Body of pancreas (tissue), 4 donors: ENCODE measurements at regions not wholly inside any gene's neighbourhood (a gene's known extent, or its start where the extent isn't known, plus 50 kb on each side); places are given as distances from the start of the nearest gene placed in this dataset.

ENCODE experiments used
- ATAC-seq: fragments of 150-250 bp; one replicate; pipeline ENCODE4 v1.9.1; 2016
- DNase-seq, 4 donors: peaks; one replicate each; pipeline ENCODE4 v3.0.0-alpha.2; 2019
- H3K27ac ChIP-seq, 4 donors: fragments of 200-600 bp; sonication (generic); 1 replicate in 3 of 4; 2 replicates in 1 of 4; pipeline versions ENCODE4 v1.5.1 to v1.6.1; 2016 to 2019; ENCODE audit warnings: mild to moderate bottlenecking in 1 of 4, mixed read lengths in 1 of 4, moderate library complexity in 1 of 4
- H3K27me3 ChIP-seq, 2 donors: fragments of 200-600 bp; sonication (generic); one replicate each; pipeline ENCODE4 v1.6.0; 2016; ENCODE audit warnings: mild to moderate bottlenecking in 1 of 2
- H3K36me3 ChIP-seq, 2 donors: fragments of 200-600 bp; sonication (generic); replicated peaks in 1 of 2; 2 replicates each; pipeline ENCODE4 v1.5.1; 2016; ENCODE audit warnings: low read depth in 2 of 2; ENCODE audit not compliant: insufficient read depth in 1 of 2
- H3K4me1 ChIP-seq: fragments of 200-600 bp; sonication (generic); one replicate; pipeline ENCODE4 v1.6.0; 2016
- H3K4me3 ChIP-seq, 2 donors: fragments of 200-600 bp; sonication (generic); 1 replicate in 1 of 2; 2 replicates in 1 of 2; pipeline ENCODE4 v1.5.1; 2016 to 2019
- H3K9me3 ChIP-seq, 3 donors: fragments of 200-600 bp; sonication (generic); 1 replicate in 2 of 3; 2 replicates in 1 of 3; pipeline ENCODE4 v1.5.1; 2016
- POLR2A ChIP-seq, 3 donors: fragments of 450-650 bp; IDR thresholded peaks; one replicate each; pipeline ENCODE4 v1.6.1; 2016; ENCODE audit warnings: antibody characterized with exemption in 3 of 3, mild to moderate bottlenecking in 2 of 3
- WGBS, 2 donors: methylation state at CpG; one replicate each; pipeline ENCODE4 v1.1.5; 2017; 5-methylcytosine and 5-hydroxymethylcytosine counted together
- intact Hi-C: fragments of 100-400 bp; cut with DNase I; formaldehyde crosslinking; loops from one replicate; pipeline ENCODE4 v1.15.1; 2023
- TF ChIP-seq, protein P1 (sequence below), 7 experiments: fragments of 450-650 bp in 4 of 7; fragments of 200-600 bp in 3 of 7; sonication (generic) in 3 of 7; IDR thresholded peaks; one replicate each; pipeline ENCODE4 v1.5.1; 2016 to 2019; ENCODE audit warnings: antibody characterized with exemption in 7 of 7

DNA sequence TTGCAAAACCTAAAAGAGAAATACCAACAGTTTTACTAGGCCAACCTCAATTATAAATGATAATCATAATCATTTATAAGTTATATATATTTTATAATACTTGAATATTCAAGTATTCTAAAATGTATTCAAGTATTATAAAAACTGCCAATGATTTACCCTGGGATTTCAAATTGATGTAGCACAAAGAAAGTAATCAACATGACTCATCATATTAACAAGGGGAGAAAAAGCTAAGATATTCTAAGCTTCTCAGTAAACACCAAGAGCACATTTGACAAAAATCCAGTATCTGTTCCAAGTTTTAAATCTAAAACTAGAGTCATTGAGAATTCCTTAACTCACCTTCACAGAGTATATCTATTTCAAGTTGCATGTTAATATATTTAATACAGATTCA is 56.1 kb downstream of the CAPZA3 start:
- intact Hi-C loops: no loop called here
- no peaks in the 10 kb centered on the region for H3K9me3 ChIP-seq
- no peak for TF ChIP-seq POLR2A (IDR thresholded peaks at IDR 0.05)
- TF ChIP-seq, protein P1, sequence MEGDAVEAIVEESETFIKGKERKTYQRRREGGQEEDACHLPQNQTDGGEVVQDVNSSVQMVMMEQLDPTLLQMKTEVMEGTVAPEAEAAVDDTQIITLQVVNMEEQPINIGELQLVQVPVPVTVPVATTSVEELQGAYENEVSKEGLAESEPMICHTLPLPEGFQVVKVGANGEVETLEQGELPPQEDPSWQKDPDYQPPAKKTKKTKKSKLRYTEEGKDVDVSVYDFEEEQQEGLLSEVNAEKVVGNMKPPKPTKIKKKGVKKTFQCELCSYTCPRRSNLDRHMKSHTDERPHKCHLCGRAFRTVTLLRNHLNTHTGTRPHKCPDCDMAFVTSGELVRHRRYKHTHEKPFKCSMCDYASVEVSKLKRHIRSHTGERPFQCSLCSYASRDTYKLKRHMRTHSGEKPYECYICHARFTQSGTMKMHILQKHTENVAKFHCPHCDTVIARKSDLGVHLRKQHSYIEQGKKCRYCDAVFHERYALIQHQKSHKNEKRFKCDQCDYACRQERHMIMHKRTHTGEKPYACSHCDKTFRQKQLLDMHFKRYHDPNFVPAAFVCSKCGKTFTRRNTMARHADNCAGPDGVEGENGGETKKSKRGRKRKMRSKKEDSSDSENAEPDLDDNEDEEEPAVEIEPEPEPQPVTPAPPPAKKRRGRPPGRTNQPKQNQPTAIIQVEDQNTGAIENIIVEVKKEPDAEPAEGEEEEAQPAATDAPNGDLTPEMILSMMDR (IDR thresholded peaks at IDR 0.05): no peak
- no peak for ATAC-seq
- no peak overlapping the region for H3K27ac ChIP-seq
- no peak overlapping the region for H3K4me3 ChIP-seq
- H3K27me3 ChIP-seq: no peaks in the 10 kb centered on the region
- H3K36me3 ChIP-seq: no peaks in the 10 kb centered on the region
- DNase-seq: no peak
- H3K4me1 ChIP-seq: peaks cover 17% of the 10 kb centered on the region

DNA sequence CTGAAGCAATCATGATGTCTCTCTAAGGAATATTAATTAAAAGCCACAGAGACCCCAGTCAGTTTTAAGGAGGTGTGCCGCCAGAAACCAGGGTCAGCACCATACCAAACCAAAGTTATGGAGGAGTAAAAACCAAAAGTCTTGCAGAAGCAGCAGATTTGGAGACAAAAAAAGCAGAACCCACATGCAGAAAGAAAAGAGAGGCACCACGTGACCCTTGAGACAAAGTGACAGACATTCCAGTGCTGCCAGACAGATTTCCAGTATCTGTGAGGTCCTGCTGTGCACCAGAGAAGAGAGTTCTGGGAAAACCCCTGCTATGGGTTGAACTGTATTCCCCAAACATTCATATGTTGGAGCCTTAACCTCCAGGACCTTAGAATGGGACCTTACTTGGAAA is 59.7 kb downstream of the CAPZA3 start:
- intact Hi-C loops: no loop called here
- H3K9me3 ChIP-seq: no peaks in the 10 kb centered on the region
- H3K27me3 ChIP-seq: no peaks in the 10 kb centered on the region
- DNase-seq (no peak), ATAC-seq (no peak)
- H3K36me3 ChIP-seq: no peaks in the 10 kb centered on the region
- 85 to 88% methylated on average over 2 of the region's 2 CpGs for WGBS, 2 donors
- no peak for TF ChIP-seq POLR2A (IDR thresholded peaks at IDR 0.05)
- TF ChIP-seq, protein P1 (IDR thresholded peaks at IDR 0.05): no peak
- peaks cover 24% of the 10 kb centered on the region for H3K4me1 ChIP-seq
- H3K27ac ChIP-seq: peak overlapping the region in 3 of 4 donors; percentile 29 to 60 (median 59)
- no peak overlapping the region for H3K4me3 ChIP-seq

DNA sequence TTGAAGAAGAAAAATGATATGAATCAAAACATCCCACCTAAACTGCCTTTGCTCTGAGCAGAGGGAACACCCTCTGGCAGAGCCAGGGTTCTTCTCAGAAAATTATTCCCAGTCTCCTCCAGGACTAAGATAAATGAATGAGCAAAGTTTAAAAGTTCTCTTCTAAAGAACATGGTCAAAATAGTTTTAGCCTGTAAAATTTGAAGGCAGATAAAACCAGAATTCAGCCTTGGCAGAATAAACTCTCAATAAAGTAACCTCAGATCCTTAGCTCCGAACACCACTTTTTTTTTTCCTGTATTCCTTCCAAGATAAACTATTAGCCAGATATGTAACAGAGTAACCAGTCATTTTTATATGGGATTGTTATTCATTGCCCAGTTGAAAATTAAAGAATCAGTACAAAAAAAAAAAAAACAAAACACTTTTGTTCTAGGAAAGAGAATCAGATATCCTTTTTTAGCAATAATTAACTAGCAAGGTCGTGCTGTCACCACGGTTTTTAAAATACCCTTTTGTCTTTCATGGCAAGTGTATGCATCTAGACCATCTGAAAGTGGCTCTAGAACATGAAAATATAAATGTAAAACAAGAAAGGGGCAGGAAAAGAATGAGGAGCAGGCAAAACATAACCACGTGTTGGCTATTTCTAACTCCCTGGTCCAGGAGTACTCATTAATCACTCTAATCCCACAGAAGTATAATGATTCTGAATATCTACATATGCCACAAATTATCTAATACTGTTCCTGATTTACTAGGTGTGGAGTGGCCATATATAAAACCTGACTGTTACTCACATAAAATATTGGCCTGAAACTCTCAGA is 60.8 kb downstream of the CAPZA3 start:
- Histone ChIP-seq H3K27me3 (no peaks in the 10 kb centered on the region), H3K27ac (peak overlapping the region in 3 of 4 donors; percentile 33 to 60 (median 59)), H3K36me3 (no peaks in the 10 kb centered on the region), H3K4me3 (no peak overlapping the region), H3K4me1 (peaks cover 24% of the 10 kb centered on the region), H3K9me3 (no peaks in the 10 kb centered on the region)
- no peak for TF ChIP-seq POLR2A (IDR thresholded peaks at IDR 0.05)
- TF ChIP-seq, protein P1 (IDR thresholded peaks at IDR 0.05): no peak
- intact Hi-C loops: no loop called here
- WGBS, 2 donors: 12 to 15% methylated on average over 4 of the region's 4 CpGs
- no peak for DNase-seq
- ATAC-seq: peak; percentile 87

DNA sequence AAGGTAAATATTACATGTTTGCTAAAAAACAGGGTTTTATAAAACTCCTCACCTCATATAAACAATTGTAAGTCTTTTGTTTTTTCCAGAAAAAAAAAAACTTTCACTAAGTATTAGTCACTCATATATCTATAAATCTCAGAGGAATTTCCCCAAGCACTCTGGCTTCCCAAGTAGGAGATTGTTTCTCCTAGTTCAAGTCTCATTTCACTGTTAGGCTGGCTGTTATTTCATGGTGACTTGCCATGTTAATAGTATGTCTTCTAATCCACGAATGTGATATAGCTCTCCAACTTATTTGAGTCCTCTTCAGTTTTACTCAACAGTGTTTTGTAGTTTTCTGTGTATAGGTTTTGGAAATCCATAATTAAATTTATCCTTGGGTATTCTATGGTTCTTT is 61.6 kb downstream of the CAPZA3 start:
- DNase-seq (no peak), ATAC-seq (no peak)
- Histone ChIP-seq H3K27ac (peak overlapping the region in 2 of 4 donors; percentile 33 to 60), H3K9me3 (no peaks in the 10 kb centered on the region), H3K4me3 (no peak overlapping the region), H3K4me1 (peaks cover 24% of the 10 kb centered on the region), H3K27me3 (no peaks in the 10 kb centered on the region), H3K36me3 (no peaks in the 10 kb centered on the region)
- TF ChIP-seq, protein P1 (IDR thresholded peaks at IDR 0.05): no peak
- no peak for TF ChIP-seq POLR2A (IDR thresholded peaks at IDR 0.05)
- intact Hi-C loops: no loop called here
- WGBS, 2 donors: 76 to 85% methylated on average over 1 of the region's 1 CpG
